ENCODE measurements at regions not wholly inside any gene's neighbourhood (a gene's known extent, or its start where the extent isn't known, plus 50 kb on each side); places are given as distances from the start of the nearest gene placed in this dataset.
A peak's percentile ranks its signal among the peaks of the same experiment; 100 is the strongest.

DNA sequence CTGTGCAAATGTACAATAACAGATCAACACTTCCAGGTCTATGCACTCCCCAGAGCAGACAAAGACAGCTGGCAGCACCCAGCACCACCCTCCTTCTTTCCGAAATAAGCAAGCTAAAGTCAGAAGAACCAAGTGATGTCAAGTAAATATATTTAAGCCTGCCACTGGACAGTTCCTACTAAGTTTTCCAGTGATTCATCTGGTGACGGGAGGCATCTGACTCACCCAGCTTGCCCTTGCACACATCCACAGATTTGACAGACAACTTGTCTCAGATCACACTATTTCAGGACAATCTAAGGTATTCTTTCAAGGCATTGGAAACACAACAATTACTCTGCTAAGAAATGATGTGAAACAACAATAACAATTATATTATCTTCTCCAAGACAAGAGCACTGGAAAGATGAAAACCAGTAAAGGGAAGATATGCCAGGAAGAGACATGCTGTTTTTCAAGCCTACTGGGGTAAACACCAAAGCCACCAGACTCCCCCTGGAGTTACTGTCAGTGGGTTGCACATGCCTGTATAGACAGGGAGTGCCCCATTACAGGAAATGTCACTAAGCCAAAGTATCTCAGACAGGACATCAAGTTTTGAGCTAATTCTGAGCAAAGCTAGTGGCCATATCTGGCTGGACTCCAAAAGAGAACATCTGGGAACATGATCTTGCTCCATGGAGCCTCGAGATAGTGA, 287.9 kb upstream of the KLHL29 start:
- no peak for DNase-seq (ENCODE audit: low spot score)
- ATAC-seq (ENCODE audit: low FRiP score) = no peak
- TF ChIP-seq, protein P1, sequence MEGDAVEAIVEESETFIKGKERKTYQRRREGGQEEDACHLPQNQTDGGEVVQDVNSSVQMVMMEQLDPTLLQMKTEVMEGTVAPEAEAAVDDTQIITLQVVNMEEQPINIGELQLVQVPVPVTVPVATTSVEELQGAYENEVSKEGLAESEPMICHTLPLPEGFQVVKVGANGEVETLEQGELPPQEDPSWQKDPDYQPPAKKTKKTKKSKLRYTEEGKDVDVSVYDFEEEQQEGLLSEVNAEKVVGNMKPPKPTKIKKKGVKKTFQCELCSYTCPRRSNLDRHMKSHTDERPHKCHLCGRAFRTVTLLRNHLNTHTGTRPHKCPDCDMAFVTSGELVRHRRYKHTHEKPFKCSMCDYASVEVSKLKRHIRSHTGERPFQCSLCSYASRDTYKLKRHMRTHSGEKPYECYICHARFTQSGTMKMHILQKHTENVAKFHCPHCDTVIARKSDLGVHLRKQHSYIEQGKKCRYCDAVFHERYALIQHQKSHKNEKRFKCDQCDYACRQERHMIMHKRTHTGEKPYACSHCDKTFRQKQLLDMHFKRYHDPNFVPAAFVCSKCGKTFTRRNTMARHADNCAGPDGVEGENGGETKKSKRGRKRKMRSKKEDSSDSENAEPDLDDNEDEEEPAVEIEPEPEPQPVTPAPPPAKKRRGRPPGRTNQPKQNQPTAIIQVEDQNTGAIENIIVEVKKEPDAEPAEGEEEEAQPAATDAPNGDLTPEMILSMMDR (IDR thresholded peaks at IDR 0.05) = no peak

DNA sequence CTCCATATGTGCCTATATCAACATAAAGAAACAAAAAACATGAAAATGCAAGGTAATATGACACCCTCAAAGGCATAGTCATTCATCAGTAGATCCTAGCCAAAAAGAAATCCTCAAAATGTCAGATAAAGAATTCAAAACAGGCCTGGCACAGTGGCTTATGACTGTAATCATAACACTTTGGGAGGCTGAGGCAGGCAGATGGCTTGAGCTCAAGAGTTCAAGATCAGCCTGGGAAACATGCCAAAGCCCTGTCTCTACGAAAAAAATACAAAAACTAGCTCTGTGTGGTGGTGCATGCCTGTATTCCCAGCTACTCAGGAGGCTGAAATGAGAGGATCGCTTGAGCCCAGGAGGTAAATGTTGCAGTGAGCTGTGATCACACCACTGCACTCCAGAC, 284.6 kb upstream of the KLHL29 start:
- no peak for ATAC-seq (ENCODE audit: low FRiP score)
- DNase-seq (ENCODE audit: low spot score) = no peak
- TF ChIP-seq, protein P1 (IDR thresholded peaks at IDR 0.05) = no peak

DNA sequence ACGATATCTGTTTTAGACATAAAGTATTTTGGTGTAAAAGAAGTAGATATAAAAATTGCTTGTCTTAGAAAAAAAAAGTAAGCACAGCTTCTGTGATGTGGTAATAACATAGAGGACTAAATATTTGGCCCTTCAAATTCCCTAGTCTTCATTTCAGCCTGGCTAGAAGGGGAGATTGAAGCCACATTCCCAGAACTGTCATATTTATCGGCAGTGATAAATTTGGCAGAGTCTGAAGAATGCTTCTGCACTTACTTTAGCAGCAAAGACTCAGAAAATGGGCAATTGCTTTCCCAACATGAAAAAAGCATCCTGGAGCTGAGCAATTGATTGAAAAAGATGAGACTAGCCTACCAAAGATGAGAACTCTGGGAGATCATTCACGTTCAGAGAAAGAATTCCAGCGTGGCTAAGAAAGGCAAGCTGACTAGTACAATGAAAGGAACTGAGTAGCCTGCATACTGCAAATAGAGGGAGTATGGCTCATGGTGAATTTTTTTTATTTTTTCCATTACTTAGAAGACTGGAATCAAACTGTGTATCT, 278.7 kb upstream of the KLHL29 start:
- TF ChIP-seq, protein P1 (IDR thresholded peaks at IDR 0.05) = no peak
- DNase-seq (ENCODE audit: low spot score) = no peak
- ATAC-seq (ENCODE audit: low FRiP score) = peak; percentile 48

DNA sequence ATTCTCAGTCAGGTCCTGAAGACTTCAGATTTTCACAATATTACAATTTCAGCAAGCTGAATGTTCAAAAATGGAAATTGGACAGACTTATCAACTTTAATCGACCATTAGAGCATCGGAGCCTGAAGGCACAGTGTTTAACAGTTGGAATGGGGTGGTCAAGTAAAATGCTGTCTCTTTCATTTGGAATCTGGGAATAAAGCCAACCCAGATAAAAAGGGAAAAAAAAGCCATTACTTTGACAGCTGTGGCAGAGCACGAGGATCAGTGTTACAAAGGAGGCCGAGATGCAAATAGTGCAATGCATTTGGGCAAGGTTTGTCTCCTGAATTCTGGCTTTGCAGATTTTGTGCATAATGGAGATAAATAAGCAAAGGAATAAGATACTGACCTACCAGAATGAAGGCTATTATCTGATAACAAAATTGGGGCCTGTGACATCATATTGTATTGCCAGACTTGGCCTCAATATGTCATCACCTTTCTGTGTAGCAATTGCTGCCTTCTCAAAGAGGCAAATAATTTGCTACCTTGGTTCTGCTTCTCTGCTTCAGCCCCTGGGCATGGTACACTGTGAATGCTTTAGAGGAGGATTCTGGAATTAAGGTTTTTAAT, 277.5 kb upstream of the KLHL29 start:
- TF ChIP-seq, protein P1 (IDR thresholded peaks at IDR 0.05) = no peak
- ATAC-seq (ENCODE audit: low FRiP score) = no peak
- DNase-seq (ENCODE audit: low spot score) = no peak

DNA sequence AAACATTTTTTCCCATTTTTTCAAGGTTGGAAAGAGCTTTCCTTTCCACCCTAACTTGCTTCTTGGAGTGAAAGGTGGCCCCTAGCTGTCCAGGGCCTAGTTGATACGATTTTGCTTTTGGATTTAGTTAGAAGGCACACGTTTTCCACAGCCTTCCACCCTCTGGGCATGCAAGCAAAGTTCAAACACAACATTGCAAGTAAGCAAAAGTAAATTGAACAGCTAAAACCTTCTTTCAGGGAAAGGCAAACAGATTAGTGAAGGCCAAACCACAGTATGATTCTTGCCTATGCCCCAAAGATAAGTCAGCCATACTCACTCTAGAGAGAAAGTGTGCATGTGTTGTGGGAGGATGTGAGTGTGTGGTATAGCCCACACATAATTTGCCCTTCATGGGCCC, 273.7 kb upstream of the KLHL29 start:
- DNase-seq (ENCODE audit: low spot score) (no peak), ATAC-seq (ENCODE audit: low FRiP score) (no peak)
- TF ChIP-seq, protein P1 (IDR thresholded peaks at IDR 0.05) = no peak

DNA sequence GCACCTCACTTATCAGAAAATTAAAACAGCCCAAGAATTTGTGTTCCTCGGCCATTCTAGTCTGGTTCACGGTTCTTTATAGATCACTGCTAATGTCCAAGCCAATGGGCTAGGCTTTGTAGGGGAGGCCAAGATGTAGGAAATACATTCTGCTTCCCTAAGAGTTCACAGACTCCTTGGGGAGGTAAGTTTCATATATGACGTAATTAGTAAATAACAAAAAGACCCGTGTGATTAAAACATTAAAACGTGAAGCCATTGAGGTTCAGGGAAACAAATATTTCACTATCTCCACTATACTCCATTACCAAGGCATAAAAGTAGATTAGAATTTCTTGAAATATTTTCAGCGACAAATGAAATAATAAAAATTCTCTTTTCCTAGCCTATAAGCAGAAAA, 272.5 kb upstream of the KLHL29 start:
- DNase-seq (ENCODE audit: low spot score) (no peak), ATAC-seq (ENCODE audit: low FRiP score) (no peak)
- TF ChIP-seq, protein P1 (IDR thresholded peaks at IDR 0.05) = no peak

DNA sequence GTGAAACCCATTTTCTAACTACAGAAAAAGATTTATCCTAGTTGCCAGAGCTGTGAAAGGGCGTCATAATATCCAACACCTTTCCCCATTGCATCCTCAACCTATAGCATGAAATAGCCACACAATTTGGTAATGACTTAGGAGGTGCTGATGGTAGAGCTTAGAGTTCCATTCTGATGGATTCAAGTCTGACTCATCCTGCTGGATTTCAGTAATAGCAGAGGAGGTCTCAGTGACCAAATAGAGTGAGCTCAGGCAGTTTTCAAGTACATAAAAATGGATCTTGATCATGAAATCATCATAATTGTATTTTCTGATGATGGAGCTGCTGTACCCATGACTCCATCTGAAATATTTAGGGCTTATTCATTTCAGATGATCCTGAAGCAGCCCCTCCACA, 270.7 kb upstream of the KLHL29 start:
- DNase-seq (ENCODE audit: low spot score) (no peak), ATAC-seq (ENCODE audit: low FRiP score) (no peak)
- TF ChIP-seq, protein P1 (IDR thresholded peaks at IDR 0.05) = no peak

Measured in omental fat pad (tissue), 3 donors.